Hematopoietic multipotent progenitor cell treated with erythropoietin and hydrocortisone succinate and interleukin-3 and kit ligand, for 4 days (in vitro differentiated cells): ENCODE measurements at regions not wholly inside any gene's neighbourhood (a gene's known extent, or its start where the extent isn't known, plus 50 kb on each side); places are given as distances from the start of the nearest gene placed in this dataset.

Experiments used
- DNase-seq: peaks from one replicate; pipeline ENCODE4 v3.0.0-alpha.2; 2015

DNA sequence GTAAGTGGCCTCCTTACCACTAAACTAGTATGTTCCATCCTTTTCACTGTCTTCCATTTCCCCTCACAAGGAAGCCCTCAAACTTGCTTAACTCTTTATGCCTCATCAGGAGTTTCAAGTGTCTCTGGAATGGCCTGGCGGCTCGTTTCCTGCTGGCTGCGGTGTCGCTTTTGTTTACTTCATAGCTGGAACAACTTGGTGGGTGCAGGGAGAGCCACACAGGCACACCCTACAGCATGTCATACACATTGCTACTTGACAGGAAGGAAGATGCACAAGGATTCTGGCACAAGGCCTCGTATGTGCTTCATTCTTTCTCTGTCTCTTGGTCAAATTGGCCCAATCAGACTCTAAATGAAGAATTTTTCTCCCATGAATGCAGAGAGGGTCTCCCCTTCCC lies 488.3 kb downstream of the FOXO1 start:
- no peak for DNase-seq

GRCh38 chr13:40179445-40180281 lies 486.8 kb downstream of the FOXO1 start:
- no peak for DNase-seq

DNA sequence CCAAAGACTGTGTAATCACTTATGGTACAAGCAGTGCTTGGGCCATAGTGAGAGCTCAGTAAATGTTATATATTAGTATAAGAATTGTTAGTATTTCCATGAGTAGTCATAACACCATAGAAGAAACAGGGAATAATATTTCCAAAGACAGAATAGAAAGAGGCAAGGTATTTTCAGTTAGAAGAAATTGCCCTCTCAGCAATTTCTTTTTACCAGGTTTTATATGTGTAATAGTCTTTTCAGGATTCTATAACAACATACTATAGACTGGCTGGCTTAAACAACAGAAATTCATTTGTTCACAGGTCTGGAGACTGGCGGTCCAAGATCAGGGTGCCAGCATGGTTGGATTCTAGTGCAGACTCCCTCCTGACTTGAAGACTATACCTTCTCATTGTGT lies 485.7 kb downstream of the FOXO1 start:
- no peak for DNase-seq

DNA sequence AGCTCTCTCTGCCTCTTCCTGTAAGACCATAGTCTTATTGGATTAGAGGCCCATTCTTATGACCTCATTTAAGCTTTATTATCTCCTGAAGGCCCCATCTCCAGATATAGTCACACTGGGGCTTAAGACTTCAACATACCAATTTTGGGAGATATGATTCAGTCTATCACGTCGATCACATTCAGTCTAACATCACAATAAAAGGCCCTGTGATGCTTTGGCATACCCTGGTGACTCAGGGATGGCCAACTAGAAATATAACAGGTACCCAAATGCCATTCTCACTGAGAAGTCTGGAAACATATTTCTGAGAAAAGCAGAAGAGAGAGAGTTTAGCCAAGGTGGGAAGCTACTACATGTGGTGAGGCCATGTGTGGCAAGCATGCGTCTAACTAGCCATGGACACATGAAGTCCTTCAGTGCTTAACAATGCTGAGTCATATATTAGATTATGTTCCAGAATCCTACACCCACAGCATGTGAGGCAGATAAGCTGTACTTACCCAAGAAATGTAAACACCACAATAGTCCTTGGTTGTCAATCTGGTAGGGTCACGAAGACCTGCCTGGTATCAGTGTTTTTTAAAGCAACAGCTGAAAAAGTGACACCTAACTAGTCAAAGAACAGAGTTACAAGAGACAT lies 485.1 kb downstream of the FOXO1 start:
- DNase-seq: peak; percentile 77

DNA sequence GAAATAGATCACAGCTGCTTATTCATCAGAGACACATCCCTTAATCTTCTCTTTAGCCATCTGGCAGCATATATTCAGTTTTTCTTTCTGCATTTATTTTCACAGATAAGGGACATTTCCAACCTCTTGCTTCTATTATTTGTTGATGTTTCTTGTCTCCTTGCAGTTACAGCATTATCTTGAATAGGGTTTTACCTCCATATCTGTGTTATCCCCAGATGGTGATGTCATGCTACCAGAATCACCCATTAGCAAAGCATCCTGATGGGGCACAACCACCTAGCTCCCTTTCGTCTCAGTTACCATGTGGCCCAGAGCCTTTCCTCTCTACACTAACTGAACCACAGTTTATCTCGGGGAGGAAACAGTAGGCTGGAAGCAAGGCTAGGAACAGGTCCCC lies 483.9 kb downstream of the FOXO1 start:
- no peak for DNase-seq

GRCh38 chr13:40185414-40185813 lies 481.0 kb downstream of the FOXO1 start:
- DNase-seq: peak; percentile 21

GRCh38 chr13:40186041-40186440 lies 480.4 kb downstream of the FOXO1 start:
- DNase-seq: no peak

- DNase-seq: no peak
Observed at GRCh38 chr13:40186626-40187323, 479.7 kb downstream of the FOXO1 start.

DNA sequence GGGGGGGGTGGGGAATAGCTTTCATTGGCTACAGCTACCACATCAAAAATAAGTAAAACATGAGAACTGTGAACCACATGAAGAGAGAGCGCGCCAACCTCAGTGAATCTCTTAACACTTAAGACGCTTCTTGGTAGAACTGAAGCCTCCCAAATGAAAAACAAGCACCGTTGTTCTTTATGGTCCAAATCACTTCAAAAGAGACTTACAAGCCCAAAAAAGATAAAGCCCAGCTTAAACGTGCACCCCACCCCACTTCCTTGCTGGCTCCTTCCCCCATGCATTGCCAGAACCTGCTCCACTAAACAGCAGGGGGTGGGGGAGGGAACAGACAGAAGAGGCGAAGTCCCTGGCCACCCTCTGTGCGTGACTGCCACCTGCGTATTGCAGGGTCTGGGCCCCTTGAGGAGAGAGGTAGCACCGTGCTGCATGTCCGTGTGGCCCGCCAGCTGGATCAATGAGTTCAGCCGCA lies 479.1 kb downstream of the FOXO1 start:
- no peak for DNase-seq

- DNase-seq: no peak
Observed at GRCh38 chr13:40187841-40188591, 478.4 kb downstream of the FOXO1 start.

DNA sequence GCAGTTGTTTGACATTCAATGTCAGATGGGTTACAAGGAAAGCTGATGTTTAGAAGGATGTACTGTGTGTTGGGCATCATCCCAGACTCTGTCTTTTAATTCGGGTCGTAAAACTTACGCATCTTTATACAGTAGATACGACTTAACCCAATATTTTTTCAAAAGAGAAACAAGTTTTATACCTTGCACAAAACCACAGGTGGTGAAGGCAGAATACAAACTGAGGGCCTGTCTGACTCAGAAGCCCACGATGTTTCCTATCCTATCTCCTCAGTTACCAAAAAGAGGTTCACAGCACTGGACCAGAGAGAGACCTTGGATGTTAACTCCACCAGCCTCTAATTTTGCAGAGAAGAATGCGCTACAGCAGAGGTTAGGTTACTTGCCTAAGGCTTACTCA lies 477.0 kb downstream of the FOXO1 start:
- DNase-seq: no peak

DNA sequence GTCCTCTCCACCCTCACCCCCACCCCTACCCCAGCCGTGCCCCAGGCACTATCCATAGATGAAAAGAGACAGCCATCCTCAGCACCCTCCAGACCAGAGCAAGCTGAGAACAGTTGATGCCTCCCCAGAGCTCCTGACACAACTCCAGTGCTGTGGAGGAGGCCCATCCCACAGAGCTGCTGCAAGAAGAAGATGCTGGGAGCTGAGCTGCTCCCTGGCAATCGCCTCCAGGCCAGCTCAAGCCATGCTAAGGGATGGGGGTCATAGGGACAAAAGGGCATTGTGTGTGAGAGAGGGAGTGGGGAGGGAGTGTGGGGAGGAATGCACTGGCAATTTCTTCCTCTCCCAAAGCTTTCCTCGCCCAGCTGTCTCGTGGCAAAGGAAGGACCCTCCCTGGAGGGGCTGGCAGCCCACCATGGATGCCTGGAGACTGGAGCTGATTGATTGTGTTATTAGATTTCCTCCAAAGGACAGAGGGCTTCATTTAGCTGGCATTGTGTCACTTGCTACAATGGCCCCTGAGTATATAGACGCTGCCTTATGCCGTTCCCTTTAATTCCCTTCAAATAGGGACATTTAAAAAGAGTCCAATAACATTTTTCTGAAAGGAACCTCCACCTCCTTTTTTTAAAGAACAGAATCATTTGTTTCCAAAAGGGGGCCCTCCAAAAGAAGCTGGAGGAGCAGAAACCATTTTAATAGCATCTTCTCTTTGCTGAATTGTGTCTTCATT lies 476.4 kb downstream of the FOXO1 start:
- DNase-seq: no peak

- DNase-seq: peak; percentile 64
Observed at GRCh38 chr13:40190641-40191100, 475.8 kb downstream of the FOXO1 start.

DNA sequence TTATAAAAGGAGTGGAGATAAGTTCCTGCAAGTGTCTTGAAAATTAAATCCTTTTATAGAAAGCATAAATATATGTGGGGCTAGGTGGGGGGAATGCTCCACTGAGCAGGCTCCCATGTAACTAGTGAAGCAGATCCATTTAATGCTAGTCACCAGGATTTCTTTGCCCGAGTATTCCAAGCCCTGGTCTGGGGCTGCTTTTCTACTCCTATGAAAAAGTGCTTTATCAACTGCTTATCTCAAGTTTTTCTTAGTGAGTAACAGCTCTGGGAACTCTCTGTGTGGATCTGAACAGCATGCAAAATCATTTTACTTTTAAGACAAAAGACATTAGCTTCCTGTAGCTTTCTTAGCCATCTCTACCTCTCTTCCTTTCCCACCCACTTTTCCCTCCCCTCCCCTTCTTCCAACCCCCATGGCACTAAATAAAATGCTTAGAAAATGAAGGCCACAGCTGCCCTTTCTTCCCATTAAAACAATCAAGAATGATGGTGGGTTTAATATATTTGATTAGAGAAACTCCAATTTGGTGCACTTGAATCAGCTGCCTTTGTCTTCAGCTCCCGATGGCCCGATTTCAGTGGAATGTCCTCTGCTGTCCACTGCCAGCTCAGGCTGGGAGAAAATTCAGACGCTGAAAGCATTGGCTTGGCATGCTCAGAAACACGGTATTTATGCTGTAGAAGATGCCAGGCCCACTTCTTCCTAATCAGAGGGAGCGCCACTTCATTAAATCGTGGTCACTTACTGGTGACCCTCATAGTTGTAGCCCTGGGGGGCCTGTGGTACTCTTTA lies 475.1 kb downstream of the FOXO1 start:
- no peak for DNase-seq

GRCh38 chr13:40192452-40192851 lies 474.0 kb downstream of the FOXO1 start:
- no peak for DNase-seq

- no peak for DNase-seq
Observed at GRCh38 chr13:40192858-40193257, 473.6 kb downstream of the FOXO1 start.

GRCh38 chr13:40193286-40194223 lies 472.9 kb downstream of the FOXO1 start:
- DNase-seq: no peak

DNA sequence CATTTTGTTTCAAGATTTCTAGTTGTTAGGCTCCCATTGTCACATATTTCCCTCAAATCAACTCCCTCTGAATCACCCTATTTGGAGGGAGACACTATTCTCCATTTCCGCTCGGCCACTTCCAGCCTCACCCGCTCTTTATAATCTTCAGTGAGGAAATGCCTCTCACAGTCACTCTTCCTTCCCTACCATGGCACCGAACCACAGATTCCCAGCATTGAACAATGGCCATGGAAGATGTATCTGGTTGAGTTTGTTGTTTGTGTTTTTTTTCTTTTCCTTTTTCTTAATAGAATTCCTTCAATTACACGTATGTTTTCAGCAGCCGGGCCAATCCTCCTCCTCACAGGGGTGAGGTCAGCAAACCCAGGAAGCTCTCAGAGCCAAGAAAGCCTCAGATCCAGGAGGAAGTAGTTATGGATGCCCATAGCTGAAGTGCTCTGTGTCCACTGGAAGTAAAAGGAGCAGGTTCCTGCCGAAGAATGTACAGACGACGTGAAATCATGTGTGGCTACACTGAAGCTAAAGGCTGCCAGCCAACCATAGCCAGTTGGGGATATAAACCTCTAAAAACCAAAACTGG lies 472.1 kb downstream of the FOXO1 start:
- no peak for DNase-seq

DNA sequence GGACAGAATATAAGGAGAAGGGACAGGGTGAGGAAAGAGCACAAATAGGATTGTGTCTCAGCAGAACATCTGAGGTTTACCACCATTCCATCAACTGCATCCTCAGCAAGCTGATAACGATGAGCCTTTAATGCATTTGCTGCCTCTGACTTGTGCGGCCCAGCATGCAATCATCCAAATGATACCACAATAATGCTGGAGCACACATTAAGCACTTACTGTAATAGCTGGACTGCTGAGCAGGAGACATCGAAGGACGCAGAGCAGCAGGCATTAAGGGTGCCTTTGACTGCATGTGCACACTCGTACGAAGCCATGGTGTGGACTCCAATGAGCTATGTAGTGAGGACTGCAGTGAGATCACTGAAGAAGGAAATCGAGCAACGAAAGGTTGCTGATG lies 469.4 kb downstream of the FOXO1 start:
- DNase-seq: no peak
